Kidney (tissue), 13 donors: ENCODE measurements at regions not wholly inside any gene's neighbourhood (a gene's known extent, or its start where the extent isn't known, plus 50 kb on each side); places are given as distances from the start of the nearest gene placed in this dataset.
A peak's percentile ranks its signal among the peaks of the same experiment; 100 is the strongest.

Experiments used
- DNase-seq, 5 donors: peaks; one replicate each; pipeline ENCODE4 v3.0.0-alpha.2; 2013 to 2020
- FAIRE-seq: peaks from 2 replicates; lab custom pipeline; 2012; peaks lifted over from hg19 to GRCh38; lab: Jason Lieb, UNC
- H3K27ac ChIP-seq, 2 donors: one replicate each; pipeline ENCODE4 v1.7.0; 2013; ENCODE audit warnings: low read depth in 2 of 2, low read length in 2 of 2, inconsistent platforms in 1 of 2
- H3K27me3 ChIP-seq: one replicate; pipeline ENCODE4 v1.7.1; 2013; ENCODE audit warnings: low read length, inconsistent platforms; ENCODE audit not compliant: control insufficient read depth, insufficient read depth
- H3K36me3 ChIP-seq, 3 donors: one replicate each; pipeline versions ENCODE4 v1.7.0 to v1.7.1; 2013; ENCODE audit warnings: low read length in 3 of 3, control low read depth in 1 of 3, inconsistent platforms in 1 of 3; ENCODE audit not compliant: insufficient read depth in 3 of 3, control insufficient read depth in 2 of 3
- H3K4me1 ChIP-seq, 3 donors: one replicate each; pipeline versions ENCODE4 v1.7.0 to v1.7.1; 2013; ENCODE audit warnings: low read length in 3 of 3, inconsistent platforms in 1 of 3, low read depth in 1 of 3; ENCODE audit not compliant: control insufficient read depth in 2 of 3, insufficient read depth in 2 of 3
- H3K4me3 ChIP-seq, 3 donors: one replicate each; pipeline versions ENCODE4 v1.7.0 to v1.8.1; 2013; ENCODE audit warnings: low read length in 3 of 3, control low read depth in 1 of 3, inconsistent platforms in 1 of 3
- H3K9ac ChIP-seq, 3 donors: one replicate each; pipeline versions ENCODE4 v1.7.0 to v1.7.1; 2013; ENCODE audit warnings: low read length in 3 of 3, control low read depth in 1 of 3, inconsistent platforms in 1 of 3
- H3K9me3 ChIP-seq, 3 donors: one replicate each; pipeline versions ENCODE4 v1.7.0 to v1.7.1; 2013; ENCODE audit warnings: low read length in 3 of 3, control low read depth in 1 of 3, inconsistent platforms in 1 of 3; ENCODE audit not compliant: control insufficient read depth in 2 of 3, insufficient read depth in 1 of 3
- CTCF ChIP-seq: IDR thresholded peaks from 3 replicates; pipeline ENCODE4 v1.5.1; 2012; ENCODE audit warnings: mild to moderate bottlenecking, moderate library complexity, borderline replicate concordance; ENCODE audit not compliant: insufficient read depth; ENCODE audit errors: extremely low read depth
- intact Hi-C: fragments of 100-400 bp; cut with DNase I; formaldehyde crosslinking; loops from one replicate; pipeline ENCODE4 v1.11.1; 2022
- donor health status: control.
- donor health status: control.
- donor health status: control.
- donor health status: control.
- donor health status: control.
- donor health status: DM: yes; HTN: yes; CAD: no.
- donor health status: Normal renal cell carcinoma (clear cell type).

DNA sequence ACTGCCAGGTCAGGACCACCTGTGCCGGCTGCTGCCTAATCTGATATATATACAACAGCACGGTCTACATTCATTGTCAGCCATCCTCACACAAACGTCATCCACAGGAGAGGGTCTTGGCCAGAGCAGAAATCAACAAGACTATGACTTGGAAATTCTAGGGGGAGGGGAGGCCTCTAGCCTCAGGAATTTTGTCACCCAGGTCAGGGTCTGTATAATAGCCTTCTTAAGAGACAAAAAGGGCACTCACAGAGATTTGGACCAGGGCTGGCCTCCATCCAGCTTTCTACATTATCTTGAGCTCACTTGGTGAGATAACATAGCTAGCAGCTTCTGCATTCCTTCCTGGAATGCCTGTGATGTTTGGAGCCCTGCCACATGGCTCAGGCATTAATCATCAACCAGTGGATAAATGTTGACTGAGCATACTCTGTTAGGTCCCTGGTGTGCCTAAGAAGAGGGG, 50.4 kb upstream of the CTIF start:
- DNase-seq (peak in 4 of 5 donors; percentile 65 to 84 (median 74)), FAIRE-seq (no peak)
- H3K9ac ChIP-seq = no peak overlapping the region
- no peak for TF ChIP-seq CTCF
- intact Hi-C loops = no loop called here
- no peaks in the 10 kb centered on the region for H3K9me3 ChIP-seq
- peaks cover 0 to 10% (median 0%) of the 10 kb centered on the region in 3 donors for H3K4me1 ChIP-seq
- H3K27ac ChIP-seq = no peak overlapping the region
- H3K36me3 ChIP-seq = no peaks in the 10 kb centered on the region
- no peaks in the 10 kb centered on the region for H3K27me3 ChIP-seq
- H3K4me3 ChIP-seq = no peak overlapping the region

- H3K4me3 ChIP-seq = no peak overlapping the region
- no peak overlapping the region for H3K9ac ChIP-seq
- H3K36me3 ChIP-seq = no peaks in the 10 kb centered on the region
- peaks cover 0 to 10% (median 0%) of the 10 kb centered on the region in 3 donors for H3K4me1 ChIP-seq
- TF ChIP-seq CTCF = no peak
- no peaks in the 10 kb centered on the region for H3K9me3 ChIP-seq
- H3K27me3 ChIP-seq = no peaks in the 10 kb centered on the region
- no peak overlapping the region for H3K27ac ChIP-seq
- intact Hi-C loops = no loop called here
- DNase-seq (peak in 2 of 5 donors; percentile 54 to 64), FAIRE-seq (no peak)
Observed at GRCh38 chr18:48486754-48487153, 52.1 kb upstream of the CTIF start.

- intact Hi-C loops = no loop called here
- H3K9me3 ChIP-seq = no peaks in the 10 kb centered on the region
- no peak overlapping the region for H3K9ac ChIP-seq
- FAIRE-seq (no peak), DNase-seq (no peak)
- no peaks in the 10 kb centered on the region for H3K36me3 ChIP-seq
- H3K4me3 ChIP-seq = no peak overlapping the region
- no peaks in the 10 kb centered on the region for H3K27me3 ChIP-seq
- H3K4me1 ChIP-seq = peaks cover 0 to 10% (median 0%) of the 10 kb centered on the region in 3 donors
- TF ChIP-seq CTCF = no peak
- no peak overlapping the region for H3K27ac ChIP-seq
Observed at GRCh38 chr18:48485828-48486405, 52.9 kb upstream of the CTIF start.

DNA sequence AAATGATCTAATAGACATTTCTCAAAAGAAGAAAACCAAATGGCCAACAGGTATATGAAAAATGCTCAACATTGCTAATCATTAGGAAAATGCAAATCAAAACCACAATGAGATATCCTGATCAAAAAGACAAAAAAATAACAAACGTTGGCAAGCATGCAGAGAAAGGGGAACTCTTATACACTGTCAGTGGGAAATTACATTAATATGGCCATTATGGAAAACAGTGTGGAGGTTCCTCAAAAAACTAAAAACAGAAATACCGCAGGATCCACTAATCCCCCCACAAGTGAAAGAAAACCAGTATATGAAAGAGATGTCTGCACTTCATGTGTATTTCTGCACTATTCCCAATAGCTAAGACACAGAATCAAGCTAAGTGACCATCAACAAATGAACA, 57.7 kb upstream of the CTIF start:
- no peak for TF ChIP-seq CTCF

More for the DNA sequence above, 57.7 kb upstream of the CTIF start:
- intact Hi-C loops = no loop called here
- Histone ChIP-seq H3K9ac (no peak overlapping the region), H3K27me3 (no peaks in the 10 kb centered on the region), H3K36me3 (no peaks in the 10 kb centered on the region), H3K27ac (no peak overlapping the region), H3K4me3 (no peak overlapping the region), H3K4me1 (no peaks in the 10 kb centered on the region), H3K9me3 (no peaks in the 10 kb centered on the region)
- DNase-seq (no peak), FAIRE-seq (no peak)
